Osteocyte (in vitro differentiated cells): ENCODE measurements at regions not wholly inside any gene's neighbourhood (a gene's known extent, or its start where the extent isn't known, plus 50 kb on each side); places are given as distances from the start of the nearest gene placed in this dataset.
"Not testable (repeated sequence)": the region's sequence is repeated elsewhere in the genome, so short reads cannot be mapped to it uniquely, and the experiment has no call there.

Experiments
- DNase-seq: peaks from one replicate; pipeline ENCODE4 v3.0.0; 2021; ENCODE audit warnings: mixed read lengths; ENCODE audit not compliant: unreplicated experiment; ENCODE audit errors: extremely low spot score
- H3K27ac Mint-ChIP-seq: one replicate; pipeline ENCODE4 v1.8.0; 2021; ENCODE audit warnings: mild to moderate bottlenecking, mixed read lengths; ENCODE audit not compliant: unreplicated experiment
- H3K27me3 Mint-ChIP-seq: one replicate; pipeline ENCODE4 v1.8.0; 2021; ENCODE audit warnings: mixed read lengths; ENCODE audit not compliant: unreplicated experiment
- H3K36me3 Mint-ChIP-seq: one replicate; pipeline ENCODE4 v1.8.0; 2021; ENCODE audit warnings: mixed read lengths; ENCODE audit not compliant: unreplicated experiment
- H3K4me1 Mint-ChIP-seq: one replicate; pipeline ENCODE4 v1.8.0; 2021; ENCODE audit warnings: mixed read lengths; ENCODE audit not compliant: unreplicated experiment
- H3K4me3 Mint-ChIP-seq: one replicate; pipeline ENCODE4 v1.8.0; 2021; ENCODE audit warnings: mild to moderate bottlenecking, moderate library complexity, mixed read lengths; ENCODE audit not compliant: unreplicated experiment
- H3K9me3 Mint-ChIP-seq: one replicate; pipeline ENCODE4 v1.8.0; 2021; ENCODE audit warnings: mixed read lengths; ENCODE audit not compliant: unreplicated experiment
- TF ChIP-seq, protein P1 (sequence below): fragments of 200-600 bp; sonication (generic); IDR thresholded peaks from 2 replicates; pipeline ENCODE4 v1.5.0; 2021; ENCODE audit warnings: antibody characterized with exemption, mild to moderate bottlenecking, moderate library complexity

DNA sequence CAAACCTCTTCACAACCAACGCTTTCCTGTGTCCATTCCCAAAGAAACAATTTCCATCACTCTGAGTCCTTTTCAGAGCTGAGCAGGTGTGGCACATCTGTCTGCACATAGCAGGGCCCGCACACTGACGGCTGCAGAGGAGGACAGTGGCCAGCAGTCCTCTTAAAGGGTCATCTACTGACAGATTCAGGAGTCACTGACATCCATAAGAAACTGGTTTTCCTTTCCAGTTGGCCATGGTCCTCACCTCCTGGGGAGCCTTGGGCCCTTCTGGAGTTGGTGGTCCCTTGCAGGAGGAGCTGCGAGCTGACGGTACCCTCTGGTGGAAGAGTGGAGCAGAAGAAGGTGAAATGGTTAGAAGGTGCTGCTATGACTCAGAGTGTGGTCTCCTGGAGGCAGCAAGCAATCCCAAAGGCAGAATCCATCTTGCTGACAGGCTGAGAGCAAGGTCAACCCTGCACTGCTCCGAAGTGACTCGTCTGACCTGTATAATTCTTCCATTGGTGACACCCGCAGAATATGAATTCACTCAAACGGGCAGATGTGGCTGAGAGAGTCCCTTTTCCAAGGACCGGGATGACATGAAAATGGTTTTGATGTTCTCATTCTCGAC is 278.5 kb upstream of the C1orf174 start:
- H3K36me3 Mint-ChIP-seq: peaks cover 2% of the 10 kb centered on the region
- no peak overlapping the region for H3K4me3 Mint-ChIP-seq
- H3K4me1 Mint-ChIP-seq: no peaks in the 10 kb centered on the region
- no peak overlapping the region for H3K27ac Mint-ChIP-seq
- no peaks in the 10 kb centered on the region for H3K27me3 Mint-ChIP-seq
- H3K9me3 Mint-ChIP-seq: peaks cover 17% of the 10 kb centered on the region
- peak; percentile 54 for DNase-seq
- TF ChIP-seq, protein P1, sequence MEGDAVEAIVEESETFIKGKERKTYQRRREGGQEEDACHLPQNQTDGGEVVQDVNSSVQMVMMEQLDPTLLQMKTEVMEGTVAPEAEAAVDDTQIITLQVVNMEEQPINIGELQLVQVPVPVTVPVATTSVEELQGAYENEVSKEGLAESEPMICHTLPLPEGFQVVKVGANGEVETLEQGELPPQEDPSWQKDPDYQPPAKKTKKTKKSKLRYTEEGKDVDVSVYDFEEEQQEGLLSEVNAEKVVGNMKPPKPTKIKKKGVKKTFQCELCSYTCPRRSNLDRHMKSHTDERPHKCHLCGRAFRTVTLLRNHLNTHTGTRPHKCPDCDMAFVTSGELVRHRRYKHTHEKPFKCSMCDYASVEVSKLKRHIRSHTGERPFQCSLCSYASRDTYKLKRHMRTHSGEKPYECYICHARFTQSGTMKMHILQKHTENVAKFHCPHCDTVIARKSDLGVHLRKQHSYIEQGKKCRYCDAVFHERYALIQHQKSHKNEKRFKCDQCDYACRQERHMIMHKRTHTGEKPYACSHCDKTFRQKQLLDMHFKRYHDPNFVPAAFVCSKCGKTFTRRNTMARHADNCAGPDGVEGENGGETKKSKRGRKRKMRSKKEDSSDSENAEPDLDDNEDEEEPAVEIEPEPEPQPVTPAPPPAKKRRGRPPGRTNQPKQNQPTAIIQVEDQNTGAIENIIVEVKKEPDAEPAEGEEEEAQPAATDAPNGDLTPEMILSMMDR: no peak

DNA sequence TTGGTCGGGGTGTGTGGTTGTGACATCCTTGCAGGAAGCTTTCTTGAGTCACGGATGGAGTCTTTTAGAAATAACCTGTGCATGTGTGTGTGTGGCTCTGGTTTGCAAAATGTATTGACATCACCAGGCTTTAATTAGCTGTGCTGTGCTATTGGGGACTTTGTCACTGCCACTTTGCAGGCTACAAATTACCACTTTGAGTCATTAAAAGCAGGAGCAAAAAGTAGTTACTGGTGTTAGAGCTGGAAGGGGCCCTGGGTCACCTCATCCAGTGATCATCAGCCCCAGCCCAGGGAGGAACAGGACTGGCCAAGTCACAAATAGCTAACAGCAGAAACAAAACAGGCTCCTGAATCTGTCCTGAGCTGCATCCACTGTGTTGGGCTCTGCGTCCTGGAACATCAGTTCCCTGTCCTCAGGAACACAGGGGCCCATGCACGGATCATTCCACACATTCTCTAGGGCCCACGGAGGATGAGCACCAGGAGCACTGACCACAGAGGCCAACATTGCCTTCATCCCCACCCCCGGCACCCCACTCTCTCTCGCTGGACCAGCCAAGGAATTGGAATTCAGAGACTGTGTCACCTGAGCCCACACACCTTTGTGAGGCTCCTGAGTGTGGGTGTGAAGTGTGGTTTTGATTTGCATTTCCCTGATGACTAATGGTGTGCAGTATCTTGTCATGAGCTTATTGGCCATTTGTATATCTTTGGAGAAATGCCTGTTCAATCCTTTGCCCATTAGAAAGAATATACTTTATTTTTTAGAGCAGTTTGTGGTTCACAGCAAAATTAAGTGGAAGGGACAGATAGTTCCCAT is 280.1 kb upstream of the C1orf174 start:
- Mint-ChIP-seq H3K27ac (no peak overlapping the region), H3K4me1 (no peaks in the 10 kb centered on the region), H3K36me3 (no peaks in the 10 kb centered on the region), H3K27me3 (no peaks in the 10 kb centered on the region), H3K4me3 (no peak overlapping the region), H3K9me3 (peaks cover 7% of the 10 kb centered on the region)
- DNase-seq: peak; percentile 57
- TF ChIP-seq, protein P1: no peak

- not testable (repeated sequence) for H3K4me1 Mint-ChIP-seq, H3K27me3 Mint-ChIP-seq, H3K4me3 Mint-ChIP-seq, H3K36me3 Mint-ChIP-seq, H3K27ac Mint-ChIP-seq
- DNase-seq: peak; percentile 79
- peaks cover 14% of the 10 kb centered on the region for H3K9me3 Mint-ChIP-seq
These were observed 286.4 kb upstream of the C1orf174 start for GRCh38 chr1:4186486-4186885.

DNA sequence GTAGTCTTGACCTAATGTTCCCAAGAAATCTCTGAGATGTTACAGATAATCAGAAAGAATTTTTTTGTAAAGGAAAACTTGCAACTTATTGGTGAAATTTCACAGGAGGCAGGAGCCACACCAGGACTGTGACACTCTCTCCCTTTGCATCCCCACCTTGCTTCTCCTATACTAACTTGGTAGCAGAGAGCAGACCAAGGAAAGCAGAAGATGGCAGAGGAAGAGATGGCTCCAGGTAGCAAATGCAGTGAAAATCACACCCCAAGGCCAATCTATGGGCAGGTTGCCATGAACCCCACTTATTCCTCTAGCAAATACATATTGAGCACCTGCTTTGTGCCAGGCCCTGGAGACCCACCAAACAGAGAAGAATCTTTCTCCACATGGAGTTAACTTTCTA is 303.4 kb upstream of the C1orf174 start:
- no peaks in the 10 kb centered on the region for H3K36me3 Mint-ChIP-seq
- H3K4me1 Mint-ChIP-seq: no peaks in the 10 kb centered on the region
- no peaks in the 10 kb centered on the region for H3K27me3 Mint-ChIP-seq
- H3K9me3 Mint-ChIP-seq: peaks cover 49% of the 10 kb centered on the region
- no peak overlapping the region for H3K4me3 Mint-ChIP-seq
- TF ChIP-seq, protein P1: no peak
- no peak for DNase-seq
- no peak overlapping the region for H3K27ac Mint-ChIP-seq

DNA sequence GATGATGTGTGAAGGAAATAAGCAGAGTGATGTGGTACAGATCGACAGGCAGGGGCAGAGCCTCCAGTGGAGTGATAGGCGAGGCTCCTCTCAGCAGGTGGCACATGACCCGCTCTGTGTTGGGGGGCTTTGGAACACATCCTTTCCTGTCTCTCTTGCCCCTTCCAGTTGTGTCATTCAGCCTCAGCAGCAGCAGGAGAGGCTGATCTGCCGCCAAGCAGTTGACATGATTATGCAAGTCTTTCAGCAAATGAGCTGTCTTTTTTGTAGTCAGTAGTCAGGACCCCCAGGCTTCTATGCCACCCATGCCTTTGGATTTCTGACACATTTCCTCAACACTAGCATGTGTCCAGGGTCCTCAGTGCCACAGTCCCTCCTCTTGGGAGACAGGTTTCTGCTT is 307.1 kb upstream of the C1orf174 start:
- TF ChIP-seq, protein P1: no peak
- H3K4me3 Mint-ChIP-seq: no peak overlapping the region
- no peaks in the 10 kb centered on the region for H3K4me1 Mint-ChIP-seq
- no peaks in the 10 kb centered on the region for H3K27me3 Mint-ChIP-seq
- H3K36me3 Mint-ChIP-seq: no peaks in the 10 kb centered on the region
- DNase-seq: peak; percentile 27
- H3K9me3 Mint-ChIP-seq: peaks cover 47% of the 10 kb centered on the region
- no peak overlapping the region for H3K27ac Mint-ChIP-seq
